Kidney (tissue), 13 donors: ENCODE measurements at regions not wholly inside any gene's neighbourhood (a gene's known extent, or its start where the extent isn't known, plus 50 kb on each side); places are given as distances from the start of the nearest gene placed in this dataset.

ENCODE experiments used
- DNase-seq, 5 donors: peaks; one replicate each; pipeline ENCODE4 v3.0.0-alpha.2; 2013 to 2020
- FAIRE-seq: peaks from 2 replicates; lab custom pipeline; 2012; peaks lifted over from hg19 to GRCh38; lab: Jason Lieb, UNC
- H3K27ac ChIP-seq, 2 donors: one replicate each; pipeline ENCODE4 v1.7.0; 2013; ENCODE audit warnings: low read depth in 2 of 2, low read length in 2 of 2, inconsistent platforms in 1 of 2
- H3K27me3 ChIP-seq: one replicate; pipeline ENCODE4 v1.7.1; 2013; ENCODE audit warnings: low read length, inconsistent platforms; ENCODE audit not compliant: control insufficient read depth, insufficient read depth
- H3K36me3 ChIP-seq, 3 donors: one replicate each; pipeline versions ENCODE4 v1.7.0 to v1.7.1; 2013; ENCODE audit warnings: low read length in 3 of 3, control low read depth in 1 of 3, inconsistent platforms in 1 of 3; ENCODE audit not compliant: insufficient read depth in 3 of 3, control insufficient read depth in 2 of 3
- H3K4me1 ChIP-seq, 3 donors: one replicate each; pipeline versions ENCODE4 v1.7.0 to v1.7.1; 2013; ENCODE audit warnings: low read length in 3 of 3, inconsistent platforms in 1 of 3, low read depth in 1 of 3; ENCODE audit not compliant: control insufficient read depth in 2 of 3, insufficient read depth in 2 of 3
- H3K4me3 ChIP-seq, 3 donors: one replicate each; pipeline versions ENCODE4 v1.7.0 to v1.8.1; 2013; ENCODE audit warnings: low read length in 3 of 3, control low read depth in 1 of 3, inconsistent platforms in 1 of 3
- H3K9ac ChIP-seq, 3 donors: one replicate each; pipeline versions ENCODE4 v1.7.0 to v1.7.1; 2013; ENCODE audit warnings: low read length in 3 of 3, control low read depth in 1 of 3, inconsistent platforms in 1 of 3
- H3K9me3 ChIP-seq, 3 donors: one replicate each; pipeline versions ENCODE4 v1.7.0 to v1.7.1; 2013; ENCODE audit warnings: low read length in 3 of 3, control low read depth in 1 of 3, inconsistent platforms in 1 of 3; ENCODE audit not compliant: control insufficient read depth in 2 of 3, insufficient read depth in 1 of 3
- CTCF ChIP-seq: IDR thresholded peaks from 3 replicates; pipeline ENCODE4 v1.5.1; 2012; ENCODE audit warnings: mild to moderate bottlenecking, moderate library complexity, borderline replicate concordance; ENCODE audit not compliant: insufficient read depth; ENCODE audit errors: extremely low read depth
- intact Hi-C: fragments of 100-400 bp; cut with DNase I; formaldehyde crosslinking; loops from one replicate; pipeline ENCODE4 v1.11.1; 2022
- donor health status: control.
- donor health status: control.
- donor health status: control.
- donor health status: control.
- donor health status: control.
- donor health status: DM: yes; HTN: yes; CAD: no.
- donor health status: Normal renal cell carcinoma (clear cell type).

- Histone ChIP-seq H3K27me3 (no peaks in the 10 kb centered on the region), H3K4me3 (no peak overlapping the region), H3K4me1 (no peaks in the 10 kb centered on the region), H3K36me3 (no peaks in the 10 kb centered on the region), H3K9ac (no peak overlapping the region), H3K27ac (no peak overlapping the region), H3K9me3 (peaks cover 0 to 2% (median 0%) of the 10 kb centered on the region in 3 donors)
- DNase-seq (peak in 2 of 5 donors; percentile 78 to 82), FAIRE-seq (no peak)
- no peak for TF ChIP-seq CTCF
- intact Hi-C loops = no loop called here
Measured at GRCh38 chr3:112751564-112752512, 94.8 kb downstream of the CD200R1L start.

GRCh38 chr3:112751061-112751460 is 95.6 kb downstream of the CD200R1L start:
- DNase-seq (no peak), FAIRE-seq (no peak)
- TF ChIP-seq CTCF = no peak
- Histone ChIP-seq H3K36me3 (no peaks in the 10 kb centered on the region), H3K4me3 (no peak overlapping the region), H3K27ac (no peak overlapping the region), H3K9me3 (no peaks in the 10 kb centered on the region), H3K9ac (no peak overlapping the region), H3K4me1 (no peaks in the 10 kb centered on the region), H3K27me3 (no peaks in the 10 kb centered on the region)
- intact Hi-C loops = no loop called here

GRCh38 chr3:112747624-112748023 is 99.0 kb downstream of the CD200R1L start:
- DNase-seq (no peak), FAIRE-seq (no peak)
- intact Hi-C loops = no loop called here
- H3K27me3 ChIP-seq = no peaks in the 10 kb centered on the region
- H3K36me3 ChIP-seq = no peaks in the 10 kb centered on the region
- no peak for TF ChIP-seq CTCF
- no peak overlapping the region for H3K9ac ChIP-seq
- H3K27ac ChIP-seq = no peak overlapping the region
- no peak overlapping the region for H3K4me3 ChIP-seq
- H3K9me3 ChIP-seq = no peaks in the 10 kb centered on the region
- H3K4me1 ChIP-seq = no peaks in the 10 kb centered on the region
